Fibroblast of lung (primary cell): ENCODE measurements at regions not wholly inside any gene's neighbourhood (a gene's known extent, or its start where the extent isn't known, plus 50 kb on each side); places are given as distances from the start of the nearest gene placed in this dataset.

Source experiments
- DNase-seq, 2 donors: peaks; one replicate each; pipeline versions ENCODE4 v3.0.0 to v3.0.0-alpha.2; 2010; ENCODE audit warnings: low read depth in 2 of 2
- H2AFZ ChIP-seq: 2 replicates; pipeline ENCODE4 v1.5.1; 2012; ENCODE audit warnings: low read length, control low read depth, inconsistent platforms
- H3K27ac ChIP-seq: 2 replicates; pipeline ENCODE4 v1.5.1; 2011; ENCODE audit warnings: low read length, control low read depth; ENCODE audit not compliant: insufficient read depth
- H3K27me3 ChIP-seq: 2 replicates; pipeline ENCODE4 v1.5.1; 2011; ENCODE audit warnings: mild to moderate bottlenecking, low read length; ENCODE audit not compliant: control insufficient read depth, insufficient read depth
- H3K36me3 ChIP-seq: 2 replicates; pipeline ENCODE4 v1.5.1; 2011; ENCODE audit warnings: low read length; ENCODE audit not compliant: control insufficient read depth, insufficient read depth
- H3K4me1 ChIP-seq: 2 replicates; pipeline ENCODE4 v1.5.1; 2011; ENCODE audit warnings: low read length; ENCODE audit not compliant: control insufficient read depth, insufficient read depth; ENCODE audit errors: extremely low read depth
- H3K4me2 ChIP-seq: 2 replicates; pipeline ENCODE4 v1.5.1; 2011; ENCODE audit warnings: low read length, control low read depth; ENCODE audit not compliant: insufficient read depth; ENCODE audit errors: extremely low read depth
- H3K4me3 ChIP-seq, 4 experiments: fragments of 200-600 bp in 1 of 4; sonication (generic) in 1 of 4; replicated peaks in 1 of 4; 2 replicates each; pipeline ENCODE4 v1.5.1; 2011 to 2016; ENCODE audit warnings: low read length in 4 of 4, low read depth in 3 of 4, mild to moderate bottlenecking in 3 of 4, control low read depth in 2 of 4, inconsistent platforms in 1 of 4, mixed read lengths in 1 of 4; ENCODE audit not compliant: insufficient read depth in 1 of 4; ENCODE audit errors: control extremely low read depth in 1 of 4
- H3K79me2 ChIP-seq: 2 replicates; pipeline ENCODE4 v1.5.1; 2012; ENCODE audit warnings: mild to moderate bottlenecking, low read length, inconsistent platforms; ENCODE audit not compliant: control insufficient read depth, insufficient read depth
- H3K9ac ChIP-seq: 2 replicates; pipeline ENCODE4 v1.5.1; 2011; ENCODE audit warnings: mild to moderate bottlenecking, low read length, control low read depth; ENCODE audit not compliant: insufficient read depth
- H3K9me3 ChIP-seq: 2 replicates; pipeline ENCODE4 v1.5.1; 2012; ENCODE audit warnings: low read depth, low read length; ENCODE audit not compliant: control insufficient read depth, insufficient read depth
- H4K20me1 ChIP-seq: 2 replicates; pipeline ENCODE4 v1.5.1; 2011; ENCODE audit warnings: low read length; ENCODE audit not compliant: control insufficient read depth, insufficient read depth; ENCODE audit errors: extremely low read depth
- CTCF ChIP-seq, 2 donors: IDR thresholded peaks in 1 of 2; conservative IDR thresholded peaks in 1 of 2; 1 replicate in 1 of 2; 2 replicates in 1 of 2; pipeline ENCODE4 v1.5.1; 2011 to 2012; ENCODE audit warnings: low read length in 2 of 2, control low read depth in 1 of 2, inconsistent platforms in 1 of 2, low read depth in 1 of 2, mild to moderate bottlenecking in 1 of 2
- EZH2 ChIP-seq: IDR thresholded peaks from 2 replicates; pipeline ENCODE4 v1.5.1; 2012; ENCODE audit warnings: low read length, control low read depth, mild to moderate bottlenecking; ENCODE audit errors: missing control alignments

- Histone ChIP-seq H2AFZ (no peak overlapping the region), H3K36me3 (no peaks in the 10 kb centered on the region), H3K4me3 (no peak overlapping the region), H3K27me3 (no peaks in the 10 kb centered on the region), H3K9me3 (no peaks in the 10 kb centered on the region), H3K27ac (no peak overlapping the region), H4K20me1 (no peaks in the 10 kb centered on the region), H3K79me2 (no peaks in the 10 kb centered on the region), H3K4me2 (no peak overlapping the region), H3K4me1 (no peaks in the 10 kb centered on the region), H3K9ac (no peak overlapping the region)
- no peak for DNase-seq
- TF ChIP-seq EZH2 (no peak), CTCF (conservative IDR thresholded peaks at IDR 0.05 in 1 of 2, IDR thresholded peaks at IDR 0.05 in 1 of 2; ENCODE audit: low read depth in 1 of 2, low read length in 2 of 2) (no peak)
Measured at GRCh38 chr6:154651656-154652055, 81.6 kb upstream of the SCAF8 start.

- peak in 1 of 2 donors; percentile 11 for DNase-seq
- Histone ChIP-seq H3K9me3 (no peaks in the 10 kb centered on the region), H3K4me3 (no peak overlapping the region), H3K27ac (no peak overlapping the region), H3K27me3 (no peaks in the 10 kb centered on the region), H3K4me2 (no peak overlapping the region), H3K4me1 (no peaks in the 10 kb centered on the region), H3K79me2 (no peaks in the 10 kb centered on the region), H2AFZ (no peak overlapping the region), H3K36me3 (no peaks in the 10 kb centered on the region), H3K9ac (no peak overlapping the region), H4K20me1 (no peaks in the 10 kb centered on the region)
- TF ChIP-seq EZH2 = no peak
- no peak for TF ChIP-seq CTCF (conservative IDR thresholded peaks at IDR 0.05 in 1 of 2, IDR thresholded peaks at IDR 0.05 in 1 of 2; ENCODE audit: low read depth in 1 of 2, low read length in 2 of 2)
Measured at GRCh38 chr6:154653385-154653784, 79.8 kb upstream of the SCAF8 start.

GRCh38 chr6:154653853-154654252, 79.4 kb upstream of the SCAF8 start:
- Histone ChIP-seq H3K27ac (no peak overlapping the region), H2AFZ (peak overlapping the region; percentile 52), H3K9ac (no peak overlapping the region), H4K20me1 (no peaks in the 10 kb centered on the region), H3K4me3 (no peak overlapping the region), H3K79me2 (no peaks in the 10 kb centered on the region), H3K4me1 (no peaks in the 10 kb centered on the region), H3K36me3 (no peaks in the 10 kb centered on the region), H3K4me2 (no peak overlapping the region), H3K27me3 (no peaks in the 10 kb centered on the region), H3K9me3 (no peaks in the 10 kb centered on the region)
- DNase-seq = peak; percentile 58 to 83
- no peak for TF ChIP-seq CTCF (conservative IDR thresholded peaks at IDR 0.05 in 1 of 2, IDR thresholded peaks at IDR 0.05 in 1 of 2; ENCODE audit: low read depth in 1 of 2, low read length in 2 of 2)
